ENCODE measurements at regions not wholly inside any gene's neighbourhood (a gene's known extent, or its start where the extent isn't known, plus 50 kb on each side); places are given as distances from the start of the nearest gene placed in this dataset.

GRCh38 chr4:129488427-129488826 is 392.5 kb downstream of the C4orf33 start:
- Histone ChIP-seq H3K4me1 (ENCODE audit: control insufficient read depth, extremely low read depth, insufficient read depth, low read length) (no peaks in the 10 kb centered on the region), H3K4me3 (replicated peaks in 1 of 4; ENCODE audit: control extremely low read depth in 1 of 4, insufficient read depth in 1 of 4, low read depth in 3 of 4, low read length in 4 of 4) (no peak overlapping the region), H2AFZ (ENCODE audit: low read length) (no peak overlapping the region), H3K27ac (ENCODE audit: insufficient read depth, low read length) (no peak overlapping the region), H3K4me2 (ENCODE audit: extremely low read depth, insufficient read depth, low read length) (no peak overlapping the region), H3K27me3 (ENCODE audit: control insufficient read depth, insufficient read depth, low read length) (no peaks in the 10 kb centered on the region), H3K79me2 (ENCODE audit: control insufficient read depth, insufficient read depth, low read length) (no peaks in the 10 kb centered on the region), H3K9me3 (ENCODE audit: control insufficient read depth, insufficient read depth, low read depth, low read length) (no peaks in the 10 kb centered on the region), H3K9ac (ENCODE audit: insufficient read depth, low read length) (no peak overlapping the region), H3K36me3 (ENCODE audit: control insufficient read depth, insufficient read depth, low read length) (no peaks in the 10 kb centered on the region), H4K20me1 (ENCODE audit: control insufficient read depth, extremely low read depth, insufficient read depth, low read length) (no peaks in the 10 kb centered on the region)
- no peak for DNase-seq (ENCODE audit: low read depth in 2 of 2)
- TF ChIP-seq CTCF (conservative IDR thresholded peaks at IDR 0.05 in 1 of 2, IDR thresholded peaks at IDR 0.05 in 1 of 2; ENCODE audit: low read depth in 1 of 2, low read length in 2 of 2) (no peak), EZH2 (IDR thresholded peaks at IDR 0.05; ENCODE audit: low read length, missing control alignments) (no peak)

GRCh38 chr4:129490516-129490915 is 394.6 kb downstream of the C4orf33 start:
- H3K4me3 ChIP-seq (replicated peaks in 1 of 4; ENCODE audit: control extremely low read depth in 1 of 4, insufficient read depth in 1 of 4, low read depth in 3 of 4, low read length in 4 of 4) = no peak overlapping the region
- H3K4me2 ChIP-seq (ENCODE audit: extremely low read depth, insufficient read depth, low read length) = no peak overlapping the region
- no peaks in the 10 kb centered on the region for H3K27me3 ChIP-seq (ENCODE audit: control insufficient read depth, insufficient read depth, low read length)
- no peak for DNase-seq (ENCODE audit: low read depth in 2 of 2)
- no peak overlapping the region for H3K9ac ChIP-seq (ENCODE audit: insufficient read depth, low read length)
- no peaks in the 10 kb centered on the region for H4K20me1 ChIP-seq (ENCODE audit: control insufficient read depth, extremely low read depth, insufficient read depth, low read length)
- no peaks in the 10 kb centered on the region for H3K9me3 ChIP-seq (ENCODE audit: control insufficient read depth, insufficient read depth, low read depth, low read length)
- no peak overlapping the region for H2AFZ ChIP-seq (ENCODE audit: low read length)
- no peaks in the 10 kb centered on the region for H3K36me3 ChIP-seq (ENCODE audit: control insufficient read depth, insufficient read depth, low read length)
- H3K79me2 ChIP-seq (ENCODE audit: control insufficient read depth, insufficient read depth, low read length) = no peaks in the 10 kb centered on the region
- no peak for TF ChIP-seq CTCF (conservative IDR thresholded peaks at IDR 0.05 in 1 of 2, IDR thresholded peaks at IDR 0.05 in 1 of 2; ENCODE audit: low read depth in 1 of 2, low read length in 2 of 2)
- no peak for TF ChIP-seq EZH2 (IDR thresholded peaks at IDR 0.05; ENCODE audit: low read length, missing control alignments)
- H3K27ac ChIP-seq (ENCODE audit: insufficient read depth, low read length) = no peak overlapping the region
- H3K4me1 ChIP-seq (ENCODE audit: control insufficient read depth, extremely low read depth, insufficient read depth, low read length) = no peaks in the 10 kb centered on the region

- Histone ChIP-seq H3K27ac (ENCODE audit: insufficient read depth, low read length) (no peak overlapping the region), H3K9ac (ENCODE audit: insufficient read depth, low read length) (no peak overlapping the region), H2AFZ (ENCODE audit: low read length) (no peak overlapping the region), H3K79me2 (ENCODE audit: control insufficient read depth, insufficient read depth, low read length) (no peaks in the 10 kb centered on the region), H3K4me2 (ENCODE audit: extremely low read depth, insufficient read depth, low read length) (no peak overlapping the region), H4K20me1 (ENCODE audit: control insufficient read depth, extremely low read depth, insufficient read depth, low read length) (no peaks in the 10 kb centered on the region), H3K36me3 (ENCODE audit: control insufficient read depth, insufficient read depth, low read length) (no peaks in the 10 kb centered on the region), H3K4me1 (ENCODE audit: control insufficient read depth, extremely low read depth, insufficient read depth, low read length) (no peaks in the 10 kb centered on the region), H3K4me3 (replicated peaks in 1 of 4; ENCODE audit: control extremely low read depth in 1 of 4, insufficient read depth in 1 of 4, low read depth in 3 of 4, low read length in 4 of 4) (no peak overlapping the region), H3K27me3 (ENCODE audit: control insufficient read depth, insufficient read depth, low read length) (no peaks in the 10 kb centered on the region), H3K9me3 (ENCODE audit: control insufficient read depth, insufficient read depth, low read depth, low read length) (no peaks in the 10 kb centered on the region)
- TF ChIP-seq CTCF (conservative IDR thresholded peaks at IDR 0.05 in 1 of 2, IDR thresholded peaks at IDR 0.05 in 1 of 2; ENCODE audit: low read depth in 1 of 2, low read length in 2 of 2) (no peak), EZH2 (IDR thresholded peaks at IDR 0.05; ENCODE audit: low read length, missing control alignments) (no peak)
- DNase-seq (ENCODE audit: low read depth in 2 of 2) = no peak
Observed at GRCh38 chr4:129498626-129499025, 402.7 kb downstream of the C4orf33 start.

All from fibroblast of lung (primary cell).